DND-41 (cell line): ENCODE measurements at regions not wholly inside any gene's neighbourhood (a gene's known extent, or its start where the extent isn't known, plus 50 kb on each side); places are given as distances from the start of the nearest gene placed in this dataset.

Source experiments
- ATAC-seq: fragments of 200-7000 bp; cut with Tn5 transposase; 3 replicates; pipeline ENCODE4 v1.9.1; 2021; ENCODE audit warnings: low read depth; ENCODE audit not compliant: insufficient read depth
- DNase-seq: peaks from one replicate; pipeline ENCODE4 v3.0.0-alpha.2; 2020
- H2AFZ ChIP-seq: 2 replicates; pipeline ENCODE4 v1.6.0; 2012; ENCODE audit warnings: low read depth, low read length
- H3K27ac ChIP-seq: 2 replicates; pipeline ENCODE4 v1.5.1; 2012; ENCODE audit warnings: low read length, inconsistent platforms
- H3K27me3 ChIP-seq: fragments of 200-600 bp; sonication (generic); 2 replicates; pipeline ENCODE4 v1.6.0; 2012; ENCODE audit warnings: low read length, mild to moderate bottlenecking, inconsistent platforms; ENCODE audit not compliant: insufficient read depth, poor library complexity
- H3K36me3 ChIP-seq: 2 replicates; pipeline ENCODE4 v1.5.1; 2012; ENCODE audit warnings: low read length, inconsistent platforms; ENCODE audit not compliant: insufficient read depth
- H3K4me1 ChIP-seq: 2 replicates; pipeline ENCODE4 v1.5.1; 2012; ENCODE audit warnings: mild to moderate bottlenecking, low read length; ENCODE audit not compliant: insufficient read depth
- H3K4me2 ChIP-seq: 2 replicates; pipeline ENCODE4 v1.6.0; 2012; ENCODE audit warnings: mild to moderate bottlenecking, moderate library complexity, low read length, inconsistent platforms; ENCODE audit not compliant: insufficient read depth
- H3K4me3 ChIP-seq, 2 experiments: fragments of 200-600 bp in 1 of 2; shearing (Covaris generic) in 1 of 2; 2 replicates each; pipeline ENCODE4 v1.5.1; 2012 to 2016; ENCODE audit warnings: inconsistent platforms in 2 of 2, low read length in 2 of 2, mild to moderate bottlenecking in 2 of 2, low read depth in 1 of 2, moderate library complexity in 1 of 2
- H3K79me2 ChIP-seq: 2 replicates; pipeline ENCODE4 v1.6.0; 2012; ENCODE audit warnings: low read length, inconsistent platforms; ENCODE audit not compliant: insufficient read depth
- H3K9ac ChIP-seq: 2 replicates; pipeline ENCODE4 v1.6.0; 2012; ENCODE audit warnings: low read depth, mild to moderate bottlenecking, inconsistent platforms, low read length, moderate library complexity
- H3K9me3 ChIP-seq: 2 replicates; pipeline ENCODE4 v1.5.1; 2012; ENCODE audit warnings: low read length, moderate library complexity, mild to moderate bottlenecking, inconsistent platforms; ENCODE audit not compliant: insufficient read depth, severe bottlenecking
- H4K20me1 ChIP-seq: 2 replicates; pipeline ENCODE4 v1.6.0; 2012; ENCODE audit warnings: low read length; ENCODE audit not compliant: insufficient read depth
- CTCF ChIP-seq: IDR thresholded peaks from 2 replicates; pipeline ENCODE4 v1.5.1; 2012; ENCODE audit warnings: borderline replicate concordance, low read length, moderate library complexity, mild to moderate bottlenecking; ENCODE audit not compliant: poor library complexity, severe bottlenecking; ENCODE audit errors: extremely low read depth
- EZH2 ChIP-seq: IDR thresholded peaks from 3 replicates; pipeline ENCODE4 v1.6.1; 2012; ENCODE audit warnings: borderline replicate concordance, low read depth, mild to moderate bottlenecking, moderate library complexity, low read length, inconsistent platforms; ENCODE audit not compliant: severe bottlenecking

- no peaks in the 10 kb centered on the region for H3K36me3 ChIP-seq
- TF ChIP-seq EZH2 = no peak
- TF ChIP-seq CTCF = no peak
- ATAC-seq (no peak), DNase-seq (no peak)
- no peaks in the 10 kb centered on the region for H3K27me3 ChIP-seq
- no peak overlapping the region for H3K27ac ChIP-seq
- no peaks in the 10 kb centered on the region for H3K79me2 ChIP-seq
- H2AFZ ChIP-seq = no peak overlapping the region
- no peaks in the 10 kb centered on the region for H3K4me1 ChIP-seq
- no peaks in the 10 kb centered on the region for H4K20me1 ChIP-seq
- no peak overlapping the region for H3K4me3 ChIP-seq
- H3K9ac ChIP-seq = no peak overlapping the region
- H3K4me2 ChIP-seq = no peak overlapping the region
- no peaks in the 10 kb centered on the region for H3K9me3 ChIP-seq
Observed at GRCh38 chr1:95364546-95364945, 130.5 kb downstream of the RWDD3 start.

GRCh38 chr1:95366498-95366897 lies 132.5 kb downstream of the RWDD3 start:
- TF ChIP-seq EZH2 (no peak), CTCF (no peak)
- ATAC-seq (no peak), DNase-seq (no peak)
- no peak overlapping the region for H3K4me2 ChIP-seq
- no peak overlapping the region for H3K4me3 ChIP-seq
- no peaks in the 10 kb centered on the region for H3K36me3 ChIP-seq
- no peaks in the 10 kb centered on the region for H3K27me3 ChIP-seq
- no peaks in the 10 kb centered on the region for H3K79me2 ChIP-seq
- no peak overlapping the region for H2AFZ ChIP-seq
- no peaks in the 10 kb centered on the region for H3K9me3 ChIP-seq
- H3K9ac ChIP-seq = no peak overlapping the region
- H4K20me1 ChIP-seq = no peaks in the 10 kb centered on the region
- no peak overlapping the region for H3K27ac ChIP-seq
- H3K4me1 ChIP-seq = no peaks in the 10 kb centered on the region

GRCh38 chr1:95368178-95368577 lies 134.2 kb downstream of the RWDD3 start:
- Histone ChIP-seq H3K4me1 (no peaks in the 10 kb centered on the region), H3K9ac (no peak overlapping the region), H3K4me2 (no peak overlapping the region), H4K20me1 (no peaks in the 10 kb centered on the region), H2AFZ (no peak overlapping the region), H3K27ac (no peak overlapping the region), H3K4me3 (no peak overlapping the region), H3K79me2 (no peaks in the 10 kb centered on the region), H3K27me3 (no peaks in the 10 kb centered on the region), H3K36me3 (no peaks in the 10 kb centered on the region), H3K9me3 (no peaks in the 10 kb centered on the region)
- no peak for DNase-seq
- TF ChIP-seq EZH2 (no peak), CTCF (no peak)
- no peak for ATAC-seq
